HG02759 (cell line): ENCODE measurements at regions not wholly inside any gene's neighbourhood (a gene's known extent, or its start where the extent isn't known, plus 50 kb on each side); places are given as distances from the start of the nearest gene placed in this dataset.
"Not testable (repeated sequence)": the region's sequence is repeated elsewhere in the genome, so short reads cannot be mapped to it uniquely, and the experiment has no call there.

Source experiments
- ATAC-seq: cut with Tn5 transposase; IDR thresholded peaks from one replicate; pipeline ENCODE4 v1.9.1; 2021; ENCODE audit warnings: mild to moderate bottlenecking, moderate library complexity; ENCODE audit not compliant: unreplicated experiment

GRCh38 chr6:16912756-16913155 lies 151.5 kb upstream of the ATXN1 start:
- no peak for ATAC-seq

- no peak for ATAC-seq
These were observed 149.8 kb upstream of the ATXN1 start for GRCh38 chr6:16911088-16911487.

- ATAC-seq: no peak
These were observed 148.5 kb upstream of the ATXN1 start for GRCh38 chr6:16909658-16910360.

- ATAC-seq: no peak
These were observed 146.7 kb upstream of the ATXN1 start for GRCh38 chr6:16907991-16908390.

- no peak for ATAC-seq
These were observed 143.7 kb upstream of the ATXN1 start for GRCh38 chr6:16904957-16905356.

- no peak for ATAC-seq
These were observed 142.2 kb upstream of the ATXN1 start for GRCh38 chr6:16903470-16903869.

- ATAC-seq: no peak
These were observed 141.2 kb upstream of the ATXN1 start for GRCh38 chr6:16902502-16902901.

- ATAC-seq: no peak
These were observed 140.5 kb upstream of the ATXN1 start for GRCh38 chr6:16901782-16902181.

GRCh38 chr6:16901306-16901705 lies 140.0 kb upstream of the ATXN1 start:
- no peak for ATAC-seq

- no peak for ATAC-seq
These were observed 137.6 kb upstream of the ATXN1 start for GRCh38 chr6:16898640-16899396.

GRCh38 chr6:16897669-16898068 lies 136.4 kb upstream of the ATXN1 start:
- no peak for ATAC-seq

GRCh38 chr6:16894301-16894700 lies 133.0 kb upstream of the ATXN1 start:
- no peak for ATAC-seq

GRCh38 chr6:16891110-16891509 lies 129.8 kb upstream of the ATXN1 start:
- not testable (repeated sequence) for ATAC-seq

GRCh38 chr6:16885411-16886160 lies 124.3 kb upstream of the ATXN1 start:
- ATAC-seq: no peak

- no peak for ATAC-seq
These were observed 123.3 kb upstream of the ATXN1 start for GRCh38 chr6:16884526-16884925.

- ATAC-seq: no peak
These were observed 122.2 kb upstream of the ATXN1 start for GRCh38 chr6:16883414-16883813.

GRCh38 chr6:16882230-16882629 lies 121.0 kb upstream of the ATXN1 start:
- no peak for ATAC-seq

- not testable (repeated sequence) for ATAC-seq
These were observed 115.6 kb upstream of the ATXN1 start for GRCh38 chr6:16876852-16877251.

GRCh38 chr6:16876201-16876600 lies 114.9 kb upstream of the ATXN1 start:
- no peak for ATAC-seq

GRCh38 chr6:16873698-16874097 lies 112.4 kb upstream of the ATXN1 start:
- ATAC-seq: no peak

- ATAC-seq: no peak
These were observed 111.4 kb upstream of the ATXN1 start for GRCh38 chr6:16872543-16873235.
